Spleen (tissue), 7 donors: ENCODE measurements at regions not wholly inside any gene's neighbourhood (a gene's known extent, or its start where the extent isn't known, plus 50 kb on each side); places are given as distances from the start of the nearest gene placed in this dataset.

Source experiments
- POLR2A ChIP-seq, 3 donors: fragments of 450-650 bp; IDR thresholded peaks; one replicate each; pipeline ENCODE4 v1.5.1; 2017; ENCODE audit warnings: antibody characterized with exemption in 3 of 3, mild to moderate bottlenecking in 1 of 3
- TF ChIP-seq, protein P1 (sequence below), 11 experiments: fragments of 200-600 bp in 7 of 11; fragments of 450-650 bp in 4 of 11; sonication (generic) in 4 of 11; IDR thresholded peaks in 8 of 11; conservative IDR thresholded peaks in 3 of 11; 1 replicate in 7 of 11; 2 replicates in 4 of 11; pipeline versions ENCODE4 v1.4.0 to v1.8.0; 2016 to 2021; ENCODE audit warnings: antibody characterized with exemption in 11 of 11, inconsistent platforms in 4 of 11, mild to moderate bottlenecking in 1 of 11
- donor health status: DM: no; HTN: no; CAD: no; lungs with moderate emphysema.
- donor health status: DM: no; HTN: no; CAD: no.
- donor health status: DM: no; HTN: no; CAD: no.

GRCh38 chr18:73739098-73739497 is 408.5 kb downstream of the FBXO15 start:
- no peak for TF ChIP-seq POLR2A (IDR thresholded peaks at IDR 0.05)
- TF ChIP-seq, protein P1, sequence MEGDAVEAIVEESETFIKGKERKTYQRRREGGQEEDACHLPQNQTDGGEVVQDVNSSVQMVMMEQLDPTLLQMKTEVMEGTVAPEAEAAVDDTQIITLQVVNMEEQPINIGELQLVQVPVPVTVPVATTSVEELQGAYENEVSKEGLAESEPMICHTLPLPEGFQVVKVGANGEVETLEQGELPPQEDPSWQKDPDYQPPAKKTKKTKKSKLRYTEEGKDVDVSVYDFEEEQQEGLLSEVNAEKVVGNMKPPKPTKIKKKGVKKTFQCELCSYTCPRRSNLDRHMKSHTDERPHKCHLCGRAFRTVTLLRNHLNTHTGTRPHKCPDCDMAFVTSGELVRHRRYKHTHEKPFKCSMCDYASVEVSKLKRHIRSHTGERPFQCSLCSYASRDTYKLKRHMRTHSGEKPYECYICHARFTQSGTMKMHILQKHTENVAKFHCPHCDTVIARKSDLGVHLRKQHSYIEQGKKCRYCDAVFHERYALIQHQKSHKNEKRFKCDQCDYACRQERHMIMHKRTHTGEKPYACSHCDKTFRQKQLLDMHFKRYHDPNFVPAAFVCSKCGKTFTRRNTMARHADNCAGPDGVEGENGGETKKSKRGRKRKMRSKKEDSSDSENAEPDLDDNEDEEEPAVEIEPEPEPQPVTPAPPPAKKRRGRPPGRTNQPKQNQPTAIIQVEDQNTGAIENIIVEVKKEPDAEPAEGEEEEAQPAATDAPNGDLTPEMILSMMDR (IDR thresholded peaks at IDR 0.05 in 8 of 11, conservative IDR thresholded peaks at IDR 0.05 in 3 of 11), result no peak
